ENCODE measurements at regions not wholly inside any gene's neighbourhood (a gene's known extent, or its start where the extent isn't known, plus 50 kb on each side); places are given as distances from the start of the nearest gene placed in this dataset.

DNA sequence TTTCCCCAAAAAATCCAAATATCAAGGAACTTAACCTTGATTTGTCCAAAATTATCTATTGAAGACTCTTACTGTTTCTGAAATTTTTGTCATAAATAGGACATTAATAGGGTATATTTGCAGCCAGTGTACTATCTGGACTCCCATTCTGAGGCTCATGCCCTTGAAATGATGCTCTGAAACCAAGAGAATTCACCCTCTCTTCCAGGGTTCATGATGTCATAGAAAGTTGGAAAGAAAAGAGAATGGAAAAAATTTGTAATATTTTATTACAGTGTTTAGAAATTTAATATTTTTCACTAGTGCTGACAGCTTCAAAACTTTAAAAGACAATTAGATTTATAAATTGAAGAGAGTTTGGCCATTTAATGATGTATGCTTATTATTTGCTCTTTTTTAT, 712.5 kb downstream of the MCTP2 start:
- no peak for TF ChIP-seq EZH2phosphoT487 (IDR thresholded peaks at IDR 0.05; ENCODE audit: unreplicated experiment)
- TF ChIP-seq, protein P1, sequence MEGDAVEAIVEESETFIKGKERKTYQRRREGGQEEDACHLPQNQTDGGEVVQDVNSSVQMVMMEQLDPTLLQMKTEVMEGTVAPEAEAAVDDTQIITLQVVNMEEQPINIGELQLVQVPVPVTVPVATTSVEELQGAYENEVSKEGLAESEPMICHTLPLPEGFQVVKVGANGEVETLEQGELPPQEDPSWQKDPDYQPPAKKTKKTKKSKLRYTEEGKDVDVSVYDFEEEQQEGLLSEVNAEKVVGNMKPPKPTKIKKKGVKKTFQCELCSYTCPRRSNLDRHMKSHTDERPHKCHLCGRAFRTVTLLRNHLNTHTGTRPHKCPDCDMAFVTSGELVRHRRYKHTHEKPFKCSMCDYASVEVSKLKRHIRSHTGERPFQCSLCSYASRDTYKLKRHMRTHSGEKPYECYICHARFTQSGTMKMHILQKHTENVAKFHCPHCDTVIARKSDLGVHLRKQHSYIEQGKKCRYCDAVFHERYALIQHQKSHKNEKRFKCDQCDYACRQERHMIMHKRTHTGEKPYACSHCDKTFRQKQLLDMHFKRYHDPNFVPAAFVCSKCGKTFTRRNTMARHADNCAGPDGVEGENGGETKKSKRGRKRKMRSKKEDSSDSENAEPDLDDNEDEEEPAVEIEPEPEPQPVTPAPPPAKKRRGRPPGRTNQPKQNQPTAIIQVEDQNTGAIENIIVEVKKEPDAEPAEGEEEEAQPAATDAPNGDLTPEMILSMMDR (conservative IDR thresholded peaks at IDR 0.05; ENCODE audit: low read depth in 2 of 2): no peak
- TF ChIP-seq POLR2AphosphoS5 (IDR thresholded peaks at IDR 0.05; ENCODE audit: low read depth): no peak
- TF ChIP-seq EZH2 (IDR thresholded peaks at IDR 0.05; ENCODE audit: low read depth, unreplicated experiment): no peak
- TF ChIP-seq CREB1 (CRISPR knock-in tag; IDR thresholded peaks at IDR 0.05; ENCODE audit: low read depth): no peak
